HG02884 (cell line): ENCODE measurements at regions not wholly inside any gene's neighbourhood (a gene's known extent, or its start where the extent isn't known, plus 50 kb on each side); places are given as distances from the start of the nearest gene placed in this dataset.

Experiments
- ATAC-seq: cut with Tn5 transposase; IDR thresholded peaks from one replicate; pipeline ENCODE4 v1.9.1; 2021; ENCODE audit warnings: mild to moderate bottlenecking, moderate library complexity; ENCODE audit not compliant: unreplicated experiment

DNA sequence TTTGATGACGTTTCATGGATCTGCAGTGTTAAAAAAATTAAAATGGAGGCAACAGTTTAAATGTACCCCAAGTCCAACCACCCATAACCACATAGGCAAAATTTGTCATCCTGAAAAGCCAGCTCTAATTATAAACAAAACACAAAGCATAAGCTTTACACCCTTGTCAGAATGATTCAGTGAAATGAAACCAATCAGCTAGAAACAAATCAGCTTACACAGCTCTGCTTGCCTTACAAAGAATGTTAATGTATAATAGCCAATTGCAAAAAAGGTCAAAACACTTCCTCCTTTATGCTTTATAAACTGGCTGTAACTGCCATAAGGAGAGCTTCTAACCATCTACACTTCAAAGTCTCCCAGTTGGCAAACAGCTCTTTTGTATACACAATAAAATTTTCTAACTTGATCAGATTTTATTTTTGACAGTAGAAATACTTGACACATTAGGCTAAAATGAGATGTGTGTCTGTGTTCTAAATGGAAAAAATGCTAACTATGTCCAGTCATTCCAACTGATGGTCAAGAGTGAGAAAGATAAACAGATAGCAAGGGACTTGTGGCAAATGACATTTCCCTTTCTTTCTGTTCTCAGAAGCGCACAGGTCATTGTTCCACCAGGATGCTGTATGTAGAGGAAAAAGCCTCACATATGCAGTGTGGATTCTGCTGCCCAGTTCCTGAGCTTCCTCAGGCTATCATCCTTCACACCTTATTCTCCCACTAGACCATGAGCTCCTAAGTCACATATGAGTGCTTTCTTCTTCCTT is 344.3 kb upstream of the ID4 start:
- no peak for ATAC-seq

DNA sequence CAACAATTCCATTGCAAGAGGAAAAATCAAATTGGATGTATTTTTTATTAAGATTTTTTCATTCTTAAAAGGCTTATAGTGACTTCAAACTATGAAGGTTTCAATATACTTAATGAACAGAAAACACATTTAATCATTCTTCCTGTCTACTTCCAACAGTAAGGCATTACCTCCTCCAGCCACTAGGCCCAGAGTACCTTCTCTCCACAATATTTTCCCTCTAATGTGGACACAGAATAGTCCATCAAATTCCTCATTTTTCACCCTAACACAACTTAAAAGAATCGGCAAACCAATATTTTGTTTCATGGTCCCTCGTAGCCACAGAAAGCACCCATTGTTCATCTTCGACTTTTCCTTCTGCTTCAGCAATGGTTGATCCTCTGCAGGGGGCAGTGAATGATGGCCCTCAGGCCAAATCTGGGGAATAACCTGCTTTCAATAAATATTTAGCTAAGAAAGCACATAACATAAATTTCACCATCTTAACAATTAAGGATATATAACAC is 335.4 kb upstream of the ID4 start:
- ATAC-seq = no peak

DNA sequence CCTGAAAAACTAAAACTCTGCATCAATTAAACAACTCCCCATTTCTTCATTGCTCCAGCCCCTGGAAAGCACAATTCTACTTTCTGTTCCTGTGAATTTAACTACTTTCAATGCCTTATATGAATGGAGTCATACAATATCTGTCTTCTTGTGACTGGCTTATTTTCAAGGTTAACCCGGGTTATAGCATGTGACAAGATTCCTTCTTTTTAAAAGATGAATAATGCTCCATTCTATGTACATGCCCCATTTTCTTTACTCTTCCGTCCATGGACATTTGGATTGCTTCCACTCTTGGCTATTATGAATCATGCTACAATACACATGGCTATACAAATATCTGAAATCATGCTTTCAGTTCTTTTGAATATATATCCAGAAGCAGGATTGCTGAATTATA is 334.9 kb upstream of the ID4 start:
- no peak for ATAC-seq

DNA sequence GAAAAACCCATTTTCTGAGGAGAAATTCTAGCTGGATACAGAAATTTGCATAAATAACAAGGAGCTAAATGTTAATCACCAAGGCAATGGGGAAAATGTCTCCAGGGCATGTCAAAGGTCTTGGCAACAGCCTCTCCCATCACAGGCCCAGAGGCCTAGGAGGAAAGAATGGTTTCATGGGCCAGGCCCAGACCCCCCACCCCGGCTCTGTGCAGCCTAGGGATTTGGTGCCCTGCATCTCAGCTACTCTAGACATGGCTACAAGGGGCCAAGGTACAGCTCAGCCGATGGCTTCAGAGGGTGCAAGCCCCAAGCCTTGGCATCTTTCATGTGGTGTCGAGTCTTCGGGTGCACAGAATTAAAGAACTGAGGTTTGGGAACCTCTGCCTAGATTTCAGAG is 321.2 kb upstream of the ID4 start:
- no peak for ATAC-seq

DNA sequence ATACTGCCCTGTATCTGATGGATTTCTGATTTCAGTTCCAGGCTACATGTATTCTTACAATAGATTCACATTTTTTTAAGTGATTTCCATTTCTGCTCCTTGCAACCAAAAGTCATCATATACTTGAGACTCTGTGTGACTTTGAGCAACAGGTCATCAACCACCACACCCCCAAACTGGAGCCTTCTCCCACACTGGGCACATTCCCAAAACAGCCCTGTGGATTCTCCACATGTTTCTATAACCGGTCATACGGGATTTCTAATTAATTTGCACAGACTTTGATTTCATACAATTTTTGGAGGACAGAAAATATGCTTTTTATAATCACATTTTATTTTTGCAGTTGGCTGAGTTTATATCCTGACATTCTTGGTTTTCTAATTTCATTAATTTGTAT is 317.2 kb upstream of the ID4 start:
- ATAC-seq = no peak

DNA sequence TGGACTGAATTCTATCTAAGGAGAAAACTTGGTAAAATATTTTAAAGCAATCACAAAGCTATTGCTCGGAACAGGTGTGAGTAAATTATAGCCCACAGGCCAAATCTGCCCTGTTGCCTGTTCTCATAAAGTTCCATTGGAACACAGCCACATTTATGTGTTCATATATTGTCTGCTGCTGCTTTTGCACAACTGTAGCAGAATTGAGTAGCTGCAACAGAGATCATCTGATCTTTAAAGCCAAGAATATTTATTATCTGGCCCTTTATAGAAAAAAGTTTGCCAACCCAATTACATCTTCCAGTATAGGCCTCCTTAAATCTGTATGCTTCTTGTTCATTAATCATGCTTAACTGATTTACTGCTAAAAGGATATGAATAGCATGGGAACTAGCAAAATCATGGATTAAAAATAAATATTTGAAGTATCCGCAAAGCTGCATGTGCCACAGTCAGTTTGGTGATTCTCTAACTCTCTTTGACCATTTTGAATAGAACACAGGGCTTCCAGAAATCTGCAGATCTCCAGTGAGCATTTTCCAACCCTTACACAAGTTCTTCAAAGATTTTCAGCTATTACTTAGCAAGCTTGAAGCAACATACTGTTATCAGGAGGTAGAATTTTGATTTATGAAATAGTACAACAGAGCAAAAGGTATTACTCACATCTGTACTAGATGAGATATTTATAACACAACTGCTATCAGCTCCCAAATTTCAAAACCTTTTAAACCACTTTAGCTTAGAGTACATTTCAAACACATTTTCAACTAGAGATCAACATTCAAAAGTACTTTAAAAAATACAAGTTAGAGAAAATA is 312.6 kb upstream of the ID4 start:
- no peak for ATAC-seq

DNA sequence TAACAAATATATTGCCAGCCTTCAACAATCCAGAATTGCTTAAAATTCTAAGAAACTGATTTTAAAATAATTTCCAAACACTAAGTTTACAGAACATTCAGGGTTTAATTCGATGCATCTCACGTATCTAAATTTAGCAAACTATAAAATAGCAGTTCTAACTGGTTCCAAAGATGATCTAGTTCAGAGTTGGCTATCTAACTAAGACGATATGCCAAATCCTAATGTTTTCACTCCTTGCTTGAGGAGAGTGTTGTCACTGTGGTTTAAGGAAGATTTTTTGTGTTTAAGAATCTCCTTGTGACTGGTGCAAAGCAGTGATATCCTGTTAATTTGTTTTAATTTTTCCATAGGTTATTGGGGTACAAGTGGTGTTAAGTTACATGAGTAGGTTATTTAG is 311.5 kb upstream of the ID4 start:
- no peak for ATAC-seq

DNA sequence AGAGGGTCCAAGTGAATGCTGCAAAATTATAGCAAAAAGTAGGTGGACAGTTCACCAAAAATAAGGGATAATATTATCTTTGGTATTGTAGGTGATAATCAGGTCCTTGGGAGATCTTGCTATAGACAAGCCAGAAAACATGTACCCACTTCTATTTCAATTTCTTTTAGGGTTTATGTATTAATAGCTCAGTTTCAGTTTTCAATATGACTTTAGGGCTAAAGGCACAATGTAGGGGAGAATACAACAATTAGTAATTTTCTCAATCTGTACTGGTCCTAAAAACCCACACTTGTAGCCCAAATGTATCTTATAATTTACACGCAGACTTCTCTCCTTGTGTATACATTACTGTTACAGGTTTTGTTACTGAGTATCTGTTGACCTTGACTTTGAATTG is 307.0 kb upstream of the ID4 start:
- no peak for ATAC-seq

DNA sequence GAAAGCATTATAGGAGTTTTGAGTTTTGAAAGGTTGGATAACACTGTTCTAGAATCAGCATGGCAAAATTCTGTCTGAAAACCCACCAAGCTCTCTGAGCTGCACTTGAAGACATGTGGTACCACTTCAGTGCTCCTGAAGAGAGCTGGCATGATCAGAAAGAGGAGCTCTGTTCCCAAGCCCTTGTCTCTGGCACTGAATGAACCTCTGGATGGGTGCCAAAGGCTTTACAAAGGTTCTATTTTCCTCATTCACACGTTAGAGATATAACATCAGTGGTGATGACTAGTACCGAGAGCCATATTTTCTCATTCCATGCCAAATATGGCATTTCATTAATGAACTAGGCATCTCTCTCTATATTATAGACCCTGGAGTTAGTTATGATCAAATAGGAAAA is 301.8 kb upstream of the ID4 start:
- ATAC-seq = no peak

DNA sequence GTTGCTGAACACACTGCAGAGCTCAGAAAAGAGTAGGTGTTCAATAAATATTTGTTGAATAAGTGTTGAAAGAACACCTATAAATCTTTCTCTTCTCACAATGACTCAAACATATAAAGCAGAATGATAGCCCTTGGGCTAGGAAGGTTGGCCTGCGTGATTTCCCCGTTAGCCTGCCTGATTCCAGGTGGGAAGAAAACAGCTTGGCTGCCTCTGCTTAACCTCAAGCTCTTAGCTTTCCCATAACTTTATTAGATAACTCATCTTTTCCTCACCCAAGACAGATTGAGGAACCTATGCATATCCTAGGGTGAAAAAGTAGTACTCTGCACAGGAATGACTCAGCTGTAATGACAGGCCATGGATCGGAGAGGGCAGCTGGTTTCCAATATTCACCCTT is 300.3 kb upstream of the ID4 start:
- ATAC-seq = no peak

DNA sequence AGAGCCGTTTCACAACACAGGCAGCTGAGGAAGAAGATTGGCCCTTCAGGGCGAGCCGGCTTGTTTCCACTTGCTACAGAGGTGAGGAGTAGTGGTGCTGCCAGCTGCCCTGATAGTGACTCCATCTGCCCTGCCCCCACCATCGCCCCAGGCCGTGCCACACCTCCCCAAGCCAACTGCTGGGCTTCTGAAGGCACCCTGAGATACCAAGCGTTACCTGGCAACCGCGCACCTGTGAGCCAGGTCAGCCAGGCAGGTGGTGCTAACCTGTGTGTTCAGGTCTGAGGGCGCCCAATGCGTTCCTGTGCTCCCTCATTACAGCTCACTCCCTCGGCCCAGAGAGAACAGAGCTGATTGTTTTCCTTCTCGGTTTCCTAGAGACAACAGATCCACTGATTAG is 299.1 kb upstream of the ID4 start:
- ATAC-seq = no peak

DNA sequence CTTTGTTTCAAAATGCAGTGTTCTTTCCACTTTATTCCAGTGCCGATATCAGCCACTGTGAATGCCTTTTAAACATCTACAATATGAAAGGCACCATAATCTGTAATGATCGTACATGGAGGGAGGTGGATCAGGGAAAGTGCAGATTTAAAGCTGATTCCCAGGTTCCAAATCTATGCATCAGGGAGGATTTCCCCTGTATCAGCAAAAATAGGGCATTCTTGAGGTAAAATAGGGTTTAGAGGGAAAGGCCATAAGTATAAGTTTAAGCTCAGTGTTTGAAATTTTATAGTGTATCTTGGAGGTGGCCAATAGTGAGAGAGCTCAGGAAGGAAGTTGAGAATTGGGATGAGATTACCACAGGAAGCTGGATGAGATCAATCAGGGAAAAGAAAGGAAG is 289.7 kb upstream of the ID4 start:
- ATAC-seq = no peak

DNA sequence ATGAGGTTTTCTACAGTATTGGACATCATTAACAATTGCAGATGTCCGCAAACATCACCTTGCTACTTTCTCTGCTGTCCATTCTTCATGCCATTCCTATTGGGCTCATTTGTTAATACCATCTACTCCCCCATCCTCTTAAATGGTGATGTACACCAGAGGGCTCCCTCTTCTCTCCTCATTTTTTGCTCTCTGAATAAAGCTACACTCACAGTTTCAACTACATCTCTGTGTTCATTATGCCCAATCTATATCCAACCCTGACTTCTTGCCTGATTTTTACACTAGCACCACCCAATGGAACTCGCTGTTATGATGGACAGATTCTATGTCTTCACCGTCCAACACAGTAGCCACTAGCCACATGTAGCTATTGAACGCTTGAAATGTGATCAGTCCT is 288.1 kb upstream of the ID4 start:
- ATAC-seq = no peak

DNA sequence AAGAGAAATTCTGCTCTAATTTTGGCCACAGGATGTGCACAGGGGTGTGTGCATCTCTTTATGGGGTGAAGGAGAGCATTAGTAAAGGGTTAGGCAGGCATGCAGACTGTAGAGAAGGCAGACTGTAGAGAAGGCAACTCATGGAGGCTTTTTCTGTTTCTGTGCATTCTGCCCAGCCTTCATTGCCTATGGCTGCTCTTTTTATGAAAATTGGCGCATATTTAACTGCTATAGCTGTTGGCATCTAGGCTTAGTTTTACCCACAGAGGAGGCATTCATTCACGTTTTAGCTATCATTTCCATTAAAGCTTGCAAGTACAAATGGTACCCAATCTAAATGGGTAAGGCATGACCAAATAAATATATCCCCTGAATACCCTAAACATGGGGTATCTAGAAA is 286.8 kb upstream of the ID4 start:
- no peak for ATAC-seq

DNA sequence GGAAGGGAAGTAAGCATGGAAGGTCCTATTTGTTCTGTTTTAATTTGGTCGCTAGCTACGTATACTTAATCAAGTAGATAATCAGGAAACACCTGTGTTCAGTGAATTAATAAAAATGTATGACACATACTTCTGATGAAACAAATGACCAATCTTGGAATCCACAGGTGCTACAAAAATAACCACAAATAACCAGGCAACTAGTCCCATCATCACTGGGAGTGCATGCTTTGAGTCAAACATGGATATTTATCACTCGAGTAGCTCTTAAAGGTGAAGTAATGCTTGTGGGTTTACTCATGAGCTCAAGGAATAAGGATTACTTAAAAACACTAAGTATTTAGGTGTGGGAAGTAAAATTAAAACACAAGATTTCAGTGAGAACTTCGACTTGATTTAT is 285.6 kb upstream of the ID4 start:
- no peak for ATAC-seq

DNA sequence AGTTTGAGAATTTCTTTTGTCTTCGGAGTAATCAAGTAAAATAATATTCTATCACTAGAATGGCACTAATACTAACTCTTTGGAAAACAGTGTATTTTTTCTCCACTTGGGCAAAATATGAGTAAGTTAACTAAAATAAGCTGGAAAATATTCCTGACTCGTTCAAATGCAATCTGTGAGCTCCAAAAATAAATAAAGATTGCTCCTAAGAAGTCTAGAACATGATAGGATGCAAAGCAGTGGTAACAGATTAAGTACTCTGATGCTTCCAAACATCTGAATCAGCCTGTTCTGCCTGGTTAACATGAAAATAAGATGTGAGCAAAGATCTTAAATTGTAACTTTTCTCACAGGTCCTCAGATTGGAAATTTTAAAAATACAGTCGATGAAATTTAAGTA is 285.1 kb upstream of the ID4 start:
- ATAC-seq = no peak

DNA sequence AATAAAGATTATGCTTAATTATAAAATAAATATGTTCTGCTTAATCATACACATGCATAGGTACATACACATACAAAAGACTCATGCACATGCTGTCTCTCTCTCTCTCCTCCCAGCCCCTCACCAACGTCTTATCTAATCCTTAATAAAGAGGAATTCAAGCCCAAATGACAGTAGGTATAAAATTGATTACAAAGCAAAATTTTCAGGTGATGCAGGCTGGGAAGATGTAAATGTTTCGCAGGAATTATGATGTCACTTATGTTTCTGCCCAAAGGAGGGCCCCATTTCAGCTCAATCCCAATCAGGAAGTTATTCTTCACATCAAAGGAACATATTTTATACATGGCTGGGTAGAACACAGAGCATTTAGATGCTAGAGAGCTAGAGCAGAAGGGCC is 284.6 kb upstream of the ID4 start:
- no peak for ATAC-seq

DNA sequence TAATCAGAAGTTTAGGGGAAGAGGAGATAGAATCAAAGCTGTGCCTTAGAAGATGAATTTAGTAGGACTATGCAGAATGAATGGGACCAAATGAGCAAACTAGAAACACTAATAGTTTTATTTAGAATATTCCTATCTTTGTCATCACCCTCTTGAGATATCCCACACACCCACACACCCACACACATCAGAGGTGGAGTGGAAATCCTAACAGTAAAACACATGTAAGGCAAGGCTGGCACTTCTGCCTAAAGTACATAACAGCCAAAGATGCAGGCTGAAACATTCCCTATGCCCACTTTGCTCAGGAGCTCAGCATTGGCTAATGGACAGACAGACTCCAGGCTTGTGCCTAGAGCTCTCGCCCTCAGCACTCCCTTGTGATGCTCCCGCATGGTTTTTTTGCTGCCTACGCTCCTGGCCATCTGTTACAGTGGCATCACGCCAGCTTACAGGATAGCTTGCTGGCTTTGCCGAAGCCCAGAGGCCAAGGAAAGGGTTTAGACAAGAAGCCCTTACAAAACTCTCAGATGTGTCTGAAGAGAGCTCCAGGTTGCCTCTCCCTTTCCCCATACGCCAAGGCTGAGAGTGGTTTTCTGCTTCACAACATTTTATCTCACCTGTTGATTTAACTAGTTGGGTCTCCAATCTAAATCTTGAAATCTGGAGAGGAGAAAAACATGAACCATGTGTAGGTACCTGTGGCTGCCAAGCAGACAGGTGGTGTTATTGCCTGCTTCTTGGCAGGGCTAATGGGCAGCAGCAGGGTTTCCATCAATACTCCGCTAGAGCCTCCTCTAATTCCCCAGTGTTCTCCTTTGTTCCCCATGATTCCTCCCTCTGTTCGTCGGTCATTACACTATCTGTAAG is 282.6 kb upstream of the ID4 start:
- ATAC-seq = no peak

DNA sequence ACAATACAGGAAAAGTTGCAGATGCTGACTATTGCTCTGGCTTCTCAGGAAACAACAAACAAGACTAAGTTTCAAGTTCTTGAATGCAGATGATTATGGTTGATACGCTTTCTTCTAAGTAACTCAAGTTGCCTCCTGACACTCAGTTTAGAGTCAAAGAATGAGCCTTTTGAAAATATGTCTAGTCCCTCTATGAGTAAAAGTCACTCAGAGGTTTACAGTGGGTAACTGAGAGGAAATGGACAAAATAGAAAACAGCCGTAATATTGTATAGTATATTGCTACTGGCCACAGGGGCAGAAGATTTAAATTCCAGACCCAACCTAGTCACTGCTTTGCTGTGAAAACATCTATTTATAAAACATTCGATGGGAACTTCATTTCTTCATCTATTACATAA is 280.0 kb upstream of the ID4 start:
- ATAC-seq = no peak

DNA sequence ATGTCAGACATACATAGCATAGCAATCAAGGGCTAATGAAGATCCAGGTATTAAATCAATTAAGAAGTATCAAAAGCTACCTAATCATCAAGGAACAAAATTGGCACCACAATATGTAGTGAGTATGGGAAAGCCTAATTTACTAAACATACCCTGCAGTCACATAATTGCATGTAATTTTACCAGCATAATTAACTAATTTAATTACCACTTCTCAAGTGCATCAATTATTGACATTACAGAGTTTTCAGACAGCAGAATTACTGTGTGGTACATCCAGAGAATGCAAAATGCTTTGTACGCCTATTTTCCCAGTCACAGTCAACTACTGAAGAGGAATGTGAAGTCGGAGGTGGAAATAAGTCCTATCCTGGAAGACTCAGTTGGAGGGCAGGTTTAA is 279.0 kb upstream of the ID4 start:
- no peak for ATAC-seq

DNA sequence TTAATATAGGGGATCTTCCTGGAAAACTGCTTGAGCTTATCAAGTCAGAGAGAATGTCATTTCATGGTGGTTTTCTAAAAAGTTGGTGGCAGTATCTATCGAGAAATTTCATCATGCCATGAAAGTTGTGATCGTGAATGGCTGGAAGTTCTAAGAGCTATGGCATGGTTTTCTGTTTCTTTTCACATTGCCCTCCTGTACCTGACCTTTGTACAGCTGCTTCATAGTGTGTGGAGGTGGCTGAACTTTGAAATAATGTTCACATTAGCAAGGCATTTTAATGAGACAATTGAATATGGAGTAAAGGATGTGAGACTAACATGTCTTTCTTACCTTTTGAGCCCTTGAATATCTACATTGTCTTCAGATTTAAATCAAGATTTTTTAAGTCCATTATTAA is 278.2 kb upstream of the ID4 start:
- no peak for ATAC-seq
